Astrocyte (in vitro differentiated cells and primary cell): ENCODE measurements at regions not wholly inside any gene's neighbourhood (a gene's known extent, or its start where the extent isn't known, plus 50 kb on each side); places are given as distances from the start of the nearest gene placed in this dataset.

Experiments used
- CTCF ChIP-seq: IDR thresholded peaks from 2 replicates; pipeline ENCODE4 v1.5.1; 2011; ENCODE audit warnings: low read depth, mild to moderate bottlenecking, inconsistent platforms, low read length, moderate library complexity; ENCODE audit not compliant: insufficient read depth
- EZH2 ChIP-seq: IDR thresholded peaks from 2 replicates; pipeline ENCODE4 v1.6.1; 2012; ENCODE audit warnings: mild to moderate bottlenecking, low read length, inconsistent platforms; ENCODE audit not compliant: insufficient read depth

- TF ChIP-seq CTCF = no peak
- no peak for TF ChIP-seq EZH2
Observed at GRCh38 chr16:59397638-59398037, 663.5 kb upstream of the GOT2 start.
